ENCODE measurements at regions not wholly inside any gene's neighbourhood (a gene's known extent, or its start where the extent isn't known, plus 50 kb on each side); places are given as distances from the start of the nearest gene placed in this dataset.

GRCh38 chr2:22283436-22283835, 1101.5 kb upstream of the KLHL29 start:
- Histone ChIP-seq H2AFZ (ENCODE audit: low read depth, low read length, poor library complexity, severe bottlenecking) (no peak overlapping the region), H3K4me2 (ENCODE audit: low read length) (no peak overlapping the region), H3K27me3 (ENCODE audit: insufficient read depth, low read length) (no peaks in the 10 kb centered on the region), H3K9ac (ENCODE audit: low read length) (no peak overlapping the region), H3K4me3 (replicated peaks in 1 of 2; ENCODE audit: low read depth in 1 of 2, low read length in 2 of 2) (no peak overlapping the region), H3K36me3 (ENCODE audit: control insufficient read depth in 1 of 2, insufficient read depth in 2 of 2, low read length in 2 of 2) (no peaks in the 10 kb centered on the region), H3K9me2 (ENCODE audit: insufficient read depth) (no peaks in the 10 kb centered on the region), H3K4me1 (ENCODE audit: control insufficient read depth in 1 of 2, insufficient read depth in 2 of 2, low read length in 2 of 2) (no peaks in the 10 kb centered on the region), H3K9me3 (ENCODE audit: control insufficient read depth in 1 of 2, insufficient read depth in 1 of 2, low read depth in 1 of 2, low read length in 2 of 2) (peaks cover 19 to 22% of the 10 kb centered on the region in 2 experiments; a peak in 2 of 4 replicates), H3K27ac (ENCODE audit: low read depth, low read length) (no peak overlapping the region), H4K20me1 (ENCODE audit: insufficient read depth) (no peaks in the 10 kb centered on the region), H3K79me2 (ENCODE audit: insufficient read depth, low read length) (no peaks in the 10 kb centered on the region)
- ChIA-PET POLR2A (no interaction called here), CTCF (no interaction called here), RAD21 (ENCODE audit: low non-redundant PET in 1 of 2, low total read pairs in 2 of 2, uncharacterized antibody in 2 of 2, unreplicated experiment in 2 of 2) (no interaction called here)
- BruUV-seq (replicated peaks) = no TSS peak
- TF ChIP-seq REST (IDR thresholded peaks at IDR 0.05; ENCODE audit: low read depth) = no peak
- TF ChIP-seq SIN3A (IDR thresholded peaks at IDR 0.05; ENCODE audit: low read depth) = no peak
- TF ChIP-seq YY1 (IDR thresholded peaks at IDR 0.05; ENCODE audit: extremely low read depth, insufficient replicate concordance, low read depth, low read length) = no peak
- intact Hi-C loops (cut with micrococcal nuclease) = no loop called here
- DNase-seq (ENCODE audit: low read depth, low spot score) = no peak
- no peak for ATAC-seq

DNA sequence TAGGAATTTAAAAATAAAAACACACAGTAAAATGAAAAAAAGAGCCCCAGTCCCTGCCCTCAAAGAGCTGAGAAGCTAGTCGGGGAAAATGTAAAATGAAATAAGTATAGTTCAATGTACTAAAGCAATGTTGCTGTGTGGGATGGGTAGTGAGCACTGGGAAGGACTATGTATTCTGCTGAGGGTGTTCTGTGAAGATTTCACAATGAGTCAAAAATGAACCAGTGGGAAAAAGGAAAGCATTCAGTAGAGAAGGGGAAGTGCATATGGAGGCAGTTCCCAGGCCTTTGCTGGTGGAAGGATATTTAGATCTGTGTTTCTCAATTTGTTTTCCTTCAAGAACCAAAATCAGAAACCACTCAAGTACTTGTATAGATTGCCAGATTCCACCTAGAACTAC, 1094.7 kb upstream of the KLHL29 start:
- no peak overlapping the region for H3K4me3 ChIP-seq (replicated peaks in 1 of 2; ENCODE audit: low read depth in 1 of 2, low read length in 2 of 2)
- DNase-seq (ENCODE audit: low read depth, low spot score) (no peak), ATAC-seq (no peak)
- no peak overlapping the region for H2AFZ ChIP-seq (ENCODE audit: low read depth, low read length, poor library complexity, severe bottlenecking)
- no peak overlapping the region for H3K4me2 ChIP-seq (ENCODE audit: low read length)
- no peaks in the 10 kb centered on the region for H3K4me1 ChIP-seq (ENCODE audit: control insufficient read depth in 1 of 2, insufficient read depth in 2 of 2, low read length in 2 of 2)
- no peak overlapping the region for H3K27ac ChIP-seq (ENCODE audit: low read depth, low read length)
- no peak overlapping the region for H3K9ac ChIP-seq (ENCODE audit: low read length)
- ChIA-PET POLR2A (no interaction called here), RAD21 (ENCODE audit: low non-redundant PET in 1 of 2, low total read pairs in 2 of 2, uncharacterized antibody in 2 of 2, unreplicated experiment in 2 of 2) (no interaction called here), CTCF (no interaction called here)
- no peaks in the 10 kb centered on the region for H3K79me2 ChIP-seq (ENCODE audit: insufficient read depth, low read length)
- no peaks in the 10 kb centered on the region for H4K20me1 ChIP-seq (ENCODE audit: insufficient read depth)
- no peaks in the 10 kb centered on the region for H3K9me2 ChIP-seq (ENCODE audit: insufficient read depth)
- TF ChIP-seq FOSL1 (IDR thresholded peaks at IDR 0.05; ENCODE audit: low read depth) = no peak
- peaks cover 10 to 35% of the 10 kb centered on the region in 2 experiments; a peak in 2 of 4 replicates for H3K9me3 ChIP-seq (ENCODE audit: control insufficient read depth in 1 of 2, insufficient read depth in 1 of 2, low read depth in 1 of 2, low read length in 2 of 2)
- no peaks in the 10 kb centered on the region for H3K27me3 ChIP-seq (ENCODE audit: insufficient read depth, low read length)
- H3K36me3 ChIP-seq (ENCODE audit: control insufficient read depth in 1 of 2, insufficient read depth in 2 of 2, low read length in 2 of 2) = no peaks in the 10 kb centered on the region
- no TSS peak for BruUV-seq (replicated peaks)
- intact Hi-C loops (cut with micrococcal nuclease) = no loop called here
